SU-DHL-6 (cell line): ENCODE measurements at regions not wholly inside any gene's neighbourhood (a gene's known extent, or its start where the extent isn't known, plus 50 kb on each side); places are given as distances from the start of the nearest gene placed in this dataset.

ENCODE experiments used
- CTCF ChIP-seq: fragments of 200-600 bp; sonication (generic); IDR thresholded peaks from one replicate; pipeline ENCODE4 v1.5.1; 2017; ENCODE audit warnings: antibody characterized with exemption, mild to moderate bottlenecking, low read length, moderate library complexity; ENCODE audit not compliant: insufficient read depth, poor library complexity, severe bottlenecking
- EZH2phosphoT487 ChIP-seq: fragments of 200-600 bp; sonication (generic), shearing (Covaris generic); conservative IDR thresholded peaks from 2 replicates; pipeline ENCODE4 v1.6.1; 2018; ENCODE audit warnings: mild to moderate bottlenecking, antibody characterized with exemption, low read length, moderate library complexity, mixed read lengths

- TF ChIP-seq CTCF = no peak
- no peak for TF ChIP-seq EZH2phosphoT487
Observed at GRCh38 chr12:115528466-115528865, 749.0 kb downstream of the MED13L start.
